OCI-LY7 (cell line): ENCODE measurements at regions not wholly inside any gene's neighbourhood (a gene's known extent, or its start where the extent isn't known, plus 50 kb on each side); places are given as distances from the start of the nearest gene placed in this dataset.

ENCODE experiments used
- BruUV-seq: library from RNA; stranded (reverse); fragments of 400-500 nt; replicated peaks from 2 replicates; lab custom pipeline; 2021; lab: Mats Ljungman, UMichigan
- CTCF ChIA-PET: fragments of 300-600 bp; sonication (Branson Sonifier 250); formaldehyde crosslinking; loops from one replicate; lab custom pipeline; 2022; ENCODE audit warnings: antibody characterized with exemption; ENCODE audit not compliant: unreplicated experiment; lab: Charles Lee
- POLR2A ChIA-PET: fragments of 300-600 bp; sonication (Branson Sonifier 250); formaldehyde crosslinking; loops from one replicate; lab custom pipeline; 2022; ENCODE audit warnings: antibody characterized with exemption; lab: Charles Lee
- DNase-seq: peaks from one replicate; pipeline ENCODE4 v3.0.0-alpha.2; 2015; ENCODE audit warnings: low spot score
- H2AFZ ChIP-seq: fragments of 200-600 bp; sonication (generic), shearing (Covaris generic); 2 replicates; pipeline ENCODE4 v1.6.1; 2014; ENCODE audit warnings: mild to moderate bottlenecking, antibody characterized with exemption, low read length, moderate library complexity
- H3K27ac ChIP-seq: fragments of 200-600 bp; sonication (generic); 2 replicates; pipeline ENCODE4 v1.5.1; 2014; ENCODE audit warnings: mixed run types, low read depth, mild to moderate bottlenecking, moderate library complexity, low read length, inconsistent platforms; ENCODE audit not compliant: poor library complexity, severe bottlenecking
- H3K36me3 ChIP-seq: fragments of 200-600 bp; sonication (generic); 2 replicates; pipeline ENCODE4 v1.6.1; 2014; ENCODE audit warnings: mild to moderate bottlenecking, antibody characterized with exemption, low read length, moderate library complexity, mixed read lengths; ENCODE audit not compliant: insufficient read depth
- H3K4me1 ChIP-seq: fragments of 200-600 bp; sonication (generic); 2 replicates; pipeline ENCODE4 v1.5.1; 2014; ENCODE audit warnings: mild to moderate bottlenecking, low read length; ENCODE audit not compliant: insufficient read depth, poor library complexity, severe bottlenecking
- H3K4me2 ChIP-seq: fragments of 200-600 bp; sonication (generic); 2 replicates; pipeline ENCODE4 v1.6.1; 2014; ENCODE audit warnings: mild to moderate bottlenecking, low read length
- H3K4me3 ChIP-seq: fragments of 200-600 bp; sonication (generic); 2 replicates; pipeline ENCODE4 v1.5.1; 2014; ENCODE audit warnings: mild to moderate bottlenecking, low read depth, low read length; ENCODE audit not compliant: poor library complexity, severe bottlenecking
- H3K79me2 ChIP-seq: fragments of 200-600 bp; sonication (generic); 2 replicates; pipeline ENCODE4 v1.6.1; 2016; ENCODE audit warnings: low read depth, mild to moderate bottlenecking, low read length, moderate library complexity, mixed read lengths; ENCODE audit not compliant: insufficient read depth
- H3K9me2 ChIP-seq: fragments of 200-600 bp; sonication (generic); 2 replicates; pipeline ENCODE4 v1.6.1; 2016; ENCODE audit warnings: mild to moderate bottlenecking, low read length, mixed read lengths; ENCODE audit not compliant: insufficient read depth
- H3K9me3 ChIP-seq: fragments of 200-600 bp; sonication (generic); 2 replicates; pipeline ENCODE4 v1.6.1; 2014; ENCODE audit warnings: mild to moderate bottlenecking, mixed run types, low read length, mixed read lengths
- H4K20me1 ChIP-seq: fragments of 200-600 bp; sonication (generic); 2 replicates; pipeline ENCODE4 v1.6.1; 2014; ENCODE audit warnings: mild to moderate bottlenecking, antibody characterized with exemption, low read length, moderate library complexity, mixed read lengths; ENCODE audit not compliant: insufficient read depth
- EZH2phosphoT487 ChIP-seq: fragments of 200-600 bp; sonication (generic); IDR thresholded peaks from 2 replicates; pipeline ENCODE4 v1.6.1; 2018; ENCODE audit warnings: low read depth, borderline replicate concordance, mild to moderate bottlenecking, mixed run types, antibody characterized with exemption, low read length, moderate library complexity, mixed read lengths
- intact Hi-C: fragments of 100-400 bp; cut with micrococcal nuclease; formaldehyde crosslinking; loops from one replicate; pipeline ENCODE4 v1.10.0; 2022; ENCODE audit not compliant: unreplicated experiment
- TF ChIP-seq, protein P1 (sequence below): fragments of 200-600 bp; sonication (generic); conservative IDR thresholded peaks from 2 replicates; pipeline ENCODE4 v1.5.1; 2014; ENCODE audit warnings: mild to moderate bottlenecking, antibody characterized with exemption, low read length, moderate library complexity, mixed read lengths

- POLR2A ChIA-PET, result no interaction called here
- TF ChIP-seq, protein P1, sequence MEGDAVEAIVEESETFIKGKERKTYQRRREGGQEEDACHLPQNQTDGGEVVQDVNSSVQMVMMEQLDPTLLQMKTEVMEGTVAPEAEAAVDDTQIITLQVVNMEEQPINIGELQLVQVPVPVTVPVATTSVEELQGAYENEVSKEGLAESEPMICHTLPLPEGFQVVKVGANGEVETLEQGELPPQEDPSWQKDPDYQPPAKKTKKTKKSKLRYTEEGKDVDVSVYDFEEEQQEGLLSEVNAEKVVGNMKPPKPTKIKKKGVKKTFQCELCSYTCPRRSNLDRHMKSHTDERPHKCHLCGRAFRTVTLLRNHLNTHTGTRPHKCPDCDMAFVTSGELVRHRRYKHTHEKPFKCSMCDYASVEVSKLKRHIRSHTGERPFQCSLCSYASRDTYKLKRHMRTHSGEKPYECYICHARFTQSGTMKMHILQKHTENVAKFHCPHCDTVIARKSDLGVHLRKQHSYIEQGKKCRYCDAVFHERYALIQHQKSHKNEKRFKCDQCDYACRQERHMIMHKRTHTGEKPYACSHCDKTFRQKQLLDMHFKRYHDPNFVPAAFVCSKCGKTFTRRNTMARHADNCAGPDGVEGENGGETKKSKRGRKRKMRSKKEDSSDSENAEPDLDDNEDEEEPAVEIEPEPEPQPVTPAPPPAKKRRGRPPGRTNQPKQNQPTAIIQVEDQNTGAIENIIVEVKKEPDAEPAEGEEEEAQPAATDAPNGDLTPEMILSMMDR, result no peak
- no peak for TF ChIP-seq EZH2phosphoT487
- no TSS peak for BruUV-seq
Observed at GRCh38 chr2:16334366-16334765, 331.3 kb downstream of the CYRIA start.

GRCh38 chr2:16333681-16334080, 332.0 kb downstream of the CYRIA start:
- no peak overlapping the region for H3K4me3 ChIP-seq
- no peak overlapping the region for H3K4me2 ChIP-seq
- ChIA-PET POLR2A (interaction anchor here (0.7 kb wide), 1 partner anchor 480 kb away, joined by 3 read pairs; no protein-coding TSS in a partner anchor), CTCF (no interaction called here)
- no peak for DNase-seq
- intact Hi-C loops, result no loop called here
- no peaks in the 10 kb centered on the region for H3K36me3 ChIP-seq
- H3K4me1 ChIP-seq, result no peaks in the 10 kb centered on the region
- no peaks in the 10 kb centered on the region for H3K79me2 ChIP-seq
- H3K9me3 ChIP-seq, result no peaks in the 10 kb centered on the region
- H3K9me2 ChIP-seq, result no peaks in the 10 kb centered on the region
- no TSS peak for BruUV-seq
- TF ChIP-seq, protein P1, result no peak
- no peak for TF ChIP-seq EZH2phosphoT487
- H4K20me1 ChIP-seq, result no peaks in the 10 kb centered on the region
- no peak overlapping the region for H2AFZ ChIP-seq
- no peak overlapping the region for H3K27ac ChIP-seq

More at GRCh38 chr2:16334366-16334765, 331.3 kb downstream of the CYRIA start:
- H3K27ac ChIP-seq, result no peak overlapping the region
- no peak overlapping the region for H3K4me2 ChIP-seq
- H3K79me2 ChIP-seq, result no peaks in the 10 kb centered on the region
- no peak overlapping the region for H2AFZ ChIP-seq
- no peak overlapping the region for H3K4me3 ChIP-seq
- no peak for DNase-seq
- intact Hi-C loops, result no loop called here
- CTCF ChIA-PET, result no interaction called here
- H3K9me2 ChIP-seq, result no peaks in the 10 kb centered on the region
- no peaks in the 10 kb centered on the region for H3K4me1 ChIP-seq
- no peaks in the 10 kb centered on the region for H3K9me3 ChIP-seq
- H4K20me1 ChIP-seq, result no peaks in the 10 kb centered on the region
- H3K36me3 ChIP-seq, result no peaks in the 10 kb centered on the region

DNA sequence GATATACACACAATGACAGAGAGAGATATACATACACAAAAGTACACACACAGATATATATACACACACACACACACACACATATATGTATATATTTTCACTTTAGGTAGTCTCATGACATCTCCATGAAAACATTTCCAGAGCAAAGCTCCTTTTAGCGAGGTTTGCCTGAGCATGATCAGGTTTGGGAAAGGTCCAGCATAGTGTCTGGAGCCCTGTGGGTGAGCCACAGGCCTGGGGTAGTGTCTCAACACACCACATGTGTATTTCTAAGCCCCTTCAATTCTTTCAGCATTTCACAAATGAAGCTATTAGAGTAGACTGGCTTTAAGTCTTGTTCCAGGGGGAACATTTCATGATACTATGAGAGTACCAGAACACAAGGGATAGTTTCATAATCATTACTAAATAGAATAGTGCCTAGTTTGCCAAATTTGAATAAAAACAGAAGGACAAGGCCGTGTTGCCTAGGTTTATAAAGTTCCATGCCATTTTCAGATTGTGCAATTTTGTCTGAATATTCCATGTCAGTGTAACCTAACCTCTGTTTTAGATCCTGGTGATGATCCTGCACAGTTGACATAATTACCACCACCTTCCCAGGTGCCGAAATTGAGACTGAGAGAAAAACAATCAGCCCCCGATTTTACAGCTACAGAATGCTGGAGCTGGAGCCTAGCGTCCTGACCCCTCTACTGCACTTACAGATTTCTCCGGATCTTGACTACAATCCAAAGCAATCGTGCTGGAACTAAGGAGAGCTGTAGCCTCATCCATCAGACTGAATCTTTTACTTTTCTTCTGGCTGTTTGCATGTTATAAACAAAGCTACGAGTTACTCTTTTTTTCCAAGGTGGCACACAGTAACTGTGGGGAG, 332.7 kb downstream of the CYRIA start:
- Histone ChIP-seq H3K4me1 (no peaks in the 10 kb centered on the region), H3K9me3 (no peaks in the 10 kb centered on the region), H3K4me2 (no peak overlapping the region), H3K79me2 (no peaks in the 10 kb centered on the region), H3K4me3 (no peak overlapping the region), H3K9me2 (no peaks in the 10 kb centered on the region), H3K27ac (no peak overlapping the region), H3K36me3 (no peaks in the 10 kb centered on the region), H2AFZ (no peak overlapping the region), H4K20me1 (no peaks in the 10 kb centered on the region)
- ChIA-PET CTCF (no interaction called here), POLR2A (interaction anchor here (0.7 kb wide), 1 partner anchor 479 kb away, joined by 3 read pairs; no protein-coding TSS in a partner anchor)
- BruUV-seq, result no TSS peak
- no peak for DNase-seq
- intact Hi-C loops, result no loop called here
- TF ChIP-seq, protein P1, result no peak
- TF ChIP-seq EZH2phosphoT487, result no peak
